Nephron (organoid): ENCODE measurements at regions not wholly inside any gene's neighbourhood (a gene's known extent, or its start where the extent isn't known, plus 50 kb on each side); places are given as distances from the start of the nearest gene placed in this dataset.

ENCODE experiments used
- H3K27ac Mint-ChIP-seq, 3 experiments: 2 replicates each; pipeline ENCODE4 v1.8.0; 2020; ENCODE audit warnings: mixed read lengths in 3 of 3, mild to moderate bottlenecking in 2 of 3, moderate library complexity in 1 of 3
- H3K27me3 Mint-ChIP-seq: 2 replicates; pipeline ENCODE4 v1.8.0; 2021; ENCODE audit warnings: low read depth, mild to moderate bottlenecking, moderate library complexity, mixed read lengths
- H3K36me3 Mint-ChIP-seq: 2 replicates; pipeline ENCODE4 v1.8.0; 2020; ENCODE audit warnings: low read depth, mixed read lengths
- H3K4me1 Mint-ChIP-seq: 2 replicates; pipeline ENCODE4 v1.8.0; 2020; ENCODE audit warnings: mixed read lengths
- H3K4me3 Mint-ChIP-seq, 3 experiments: 2 replicates each; pipeline ENCODE4 v1.8.0; 2020; ENCODE audit warnings: mild to moderate bottlenecking in 3 of 3, mixed read lengths in 3 of 3, moderate library complexity in 2 of 3
- H3K9me3 Mint-ChIP-seq: 2 replicates; pipeline ENCODE4 v1.8.0; 2020; ENCODE audit warnings: mixed read lengths
- CTCF ChIP-seq, 3 experiments: fragments of 200-600 bp; sonication (generic); IDR thresholded peaks; one replicate each; pipeline ENCODE4 v1.5.0; 2021; ENCODE audit warnings: antibody characterized with exemption in 3 of 3; ENCODE audit not compliant: unreplicated experiment in 3 of 3

GRCh38 chr1:172949096-172949495 is 101.6 kb downstream of the TNFSF18 start:
- TF ChIP-seq CTCF (IDR thresholded peaks at IDR 0.05; ENCODE audit: unreplicated experiment in 3 of 3), result no peak
- H3K27ac Mint-ChIP-seq, result no peak overlapping the region
- peaks cover 4% of the 10 kb centered on the region for H3K27me3 Mint-ChIP-seq
- H3K36me3 Mint-ChIP-seq, result no peaks in the 10 kb centered on the region
- no peaks in the 10 kb centered on the region for H3K9me3 Mint-ChIP-seq
- H3K4me3 Mint-ChIP-seq, result no peak overlapping the region
- H3K4me1 Mint-ChIP-seq, result no peaks in the 10 kb centered on the region

DNA sequence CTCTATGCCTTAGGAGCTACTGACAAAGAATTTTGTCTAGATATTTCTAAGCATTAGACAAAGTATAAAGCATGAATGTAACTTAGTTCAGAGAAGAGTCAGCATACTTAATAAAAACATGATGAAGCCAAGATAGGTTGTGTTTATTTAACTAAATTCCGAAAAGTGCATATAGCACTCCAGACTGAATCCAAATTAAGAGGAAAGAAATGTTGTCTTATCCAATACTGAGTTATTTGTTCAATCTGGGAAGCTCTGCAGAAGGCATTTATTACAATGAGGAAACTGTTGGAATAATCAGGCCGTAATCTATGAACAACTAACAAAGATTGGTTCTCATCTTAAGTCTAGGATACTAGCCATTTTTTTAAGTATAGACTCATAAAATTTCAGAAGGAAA is 100.2 kb downstream of the TNFSF18 start:
- no peaks in the 10 kb centered on the region for H3K4me1 Mint-ChIP-seq
- TF ChIP-seq CTCF (IDR thresholded peaks at IDR 0.05; ENCODE audit: unreplicated experiment in 3 of 3), result no peak
- H3K9me3 Mint-ChIP-seq, result no peaks in the 10 kb centered on the region
- peaks cover 4% of the 10 kb centered on the region for H3K27me3 Mint-ChIP-seq
- H3K4me3 Mint-ChIP-seq, result no peak overlapping the region
- H3K27ac Mint-ChIP-seq, result no peak overlapping the region
- H3K36me3 Mint-ChIP-seq, result no peaks in the 10 kb centered on the region

- H3K27ac Mint-ChIP-seq, result no peak overlapping the region
- TF ChIP-seq CTCF (IDR thresholded peaks at IDR 0.05; ENCODE audit: unreplicated experiment in 3 of 3), result no peak
- no peaks in the 10 kb centered on the region for H3K4me1 Mint-ChIP-seq
- H3K4me3 Mint-ChIP-seq, result no peak overlapping the region
- H3K36me3 Mint-ChIP-seq, result no peaks in the 10 kb centered on the region
- peaks cover 4% of the 10 kb centered on the region for H3K27me3 Mint-ChIP-seq
- no peaks in the 10 kb centered on the region for H3K9me3 Mint-ChIP-seq
These were observed 98.9 kb downstream of the TNFSF18 start for GRCh38 chr1:172951730-172952365.

DNA sequence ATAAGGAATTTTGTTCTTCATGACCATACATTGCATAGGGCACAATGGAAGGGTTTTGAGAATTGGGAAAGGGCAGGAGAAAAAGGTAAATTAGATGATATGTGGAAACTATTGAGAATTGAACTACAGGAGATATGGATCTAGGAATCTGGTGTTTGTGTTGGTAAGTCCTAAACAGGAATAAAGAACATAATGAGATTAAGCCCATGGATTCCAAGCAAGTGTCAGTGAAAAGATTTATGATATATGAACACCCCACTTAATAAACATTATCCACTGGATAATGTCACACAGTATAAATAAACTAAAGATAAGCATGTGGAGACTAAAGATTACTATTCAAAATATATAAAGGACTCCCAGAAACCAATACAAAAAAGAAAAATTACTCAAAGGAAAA is 98.2 kb downstream of the TNFSF18 start:
- H3K4me3 Mint-ChIP-seq, result no peak overlapping the region
- peaks cover 4% of the 10 kb centered on the region for H3K27me3 Mint-ChIP-seq
- no peaks in the 10 kb centered on the region for H3K9me3 Mint-ChIP-seq
- no peaks in the 10 kb centered on the region for H3K4me1 Mint-ChIP-seq
- H3K36me3 Mint-ChIP-seq, result no peaks in the 10 kb centered on the region
- no peak for TF ChIP-seq CTCF (IDR thresholded peaks at IDR 0.05; ENCODE audit: unreplicated experiment in 3 of 3)
- H3K27ac Mint-ChIP-seq, result no peak overlapping the region

GRCh38 chr1:172954476-172955150 is 96.1 kb downstream of the TNFSF18 start:
- Mint-ChIP-seq H3K27me3 (no peaks in the 10 kb centered on the region), H3K36me3 (no peaks in the 10 kb centered on the region), H3K27ac (no peak overlapping the region), H3K4me3 (no peak overlapping the region), H3K9me3 (no peaks in the 10 kb centered on the region), H3K4me1 (no peaks in the 10 kb centered on the region)
- no peak for TF ChIP-seq CTCF (IDR thresholded peaks at IDR 0.05; ENCODE audit: unreplicated experiment in 3 of 3)
